ENCODE measurements at regions not wholly inside any gene's neighbourhood (a gene's known extent, or its start where the extent isn't known, plus 50 kb on each side); places are given as distances from the start of the nearest gene placed in this dataset.

DNA sequence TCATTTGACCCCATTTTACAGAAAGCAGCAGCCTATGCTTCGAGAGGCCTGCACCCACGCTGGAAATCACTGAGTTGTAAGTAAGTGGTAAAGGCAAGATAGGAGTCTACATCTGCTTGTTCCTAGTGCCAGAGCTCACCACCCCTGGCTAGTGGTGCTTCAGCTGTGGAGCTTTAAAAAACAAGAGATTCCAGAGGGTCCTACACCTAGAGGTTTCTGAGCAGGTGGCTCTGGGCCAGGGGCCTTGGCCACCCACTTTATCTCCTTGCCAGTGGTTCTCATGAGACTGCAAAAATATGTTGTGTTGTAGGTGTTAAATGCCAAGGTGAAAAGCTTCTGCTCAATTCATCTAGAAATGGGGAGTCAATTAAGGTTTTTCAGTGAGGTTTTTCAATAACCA is 60.0 kb upstream of the SERTAD2 start:
- H3K4me3 ChIP-seq: no peak overlapping the region
- no peak overlapping the region for H3K27ac ChIP-seq
- ATAC-seq (no peak), DNase-seq (no peak)
- no peaks in the 10 kb centered on the region for H3K27me3 ChIP-seq
- H3K36me3 ChIP-seq: no peaks in the 10 kb centered on the region
- TF ChIP-seq, protein P1, sequence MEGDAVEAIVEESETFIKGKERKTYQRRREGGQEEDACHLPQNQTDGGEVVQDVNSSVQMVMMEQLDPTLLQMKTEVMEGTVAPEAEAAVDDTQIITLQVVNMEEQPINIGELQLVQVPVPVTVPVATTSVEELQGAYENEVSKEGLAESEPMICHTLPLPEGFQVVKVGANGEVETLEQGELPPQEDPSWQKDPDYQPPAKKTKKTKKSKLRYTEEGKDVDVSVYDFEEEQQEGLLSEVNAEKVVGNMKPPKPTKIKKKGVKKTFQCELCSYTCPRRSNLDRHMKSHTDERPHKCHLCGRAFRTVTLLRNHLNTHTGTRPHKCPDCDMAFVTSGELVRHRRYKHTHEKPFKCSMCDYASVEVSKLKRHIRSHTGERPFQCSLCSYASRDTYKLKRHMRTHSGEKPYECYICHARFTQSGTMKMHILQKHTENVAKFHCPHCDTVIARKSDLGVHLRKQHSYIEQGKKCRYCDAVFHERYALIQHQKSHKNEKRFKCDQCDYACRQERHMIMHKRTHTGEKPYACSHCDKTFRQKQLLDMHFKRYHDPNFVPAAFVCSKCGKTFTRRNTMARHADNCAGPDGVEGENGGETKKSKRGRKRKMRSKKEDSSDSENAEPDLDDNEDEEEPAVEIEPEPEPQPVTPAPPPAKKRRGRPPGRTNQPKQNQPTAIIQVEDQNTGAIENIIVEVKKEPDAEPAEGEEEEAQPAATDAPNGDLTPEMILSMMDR (IDR thresholded peaks at IDR 0.05): no peak
- H3K9me3 ChIP-seq: no peaks in the 10 kb centered on the region
- WGBS (ENCODE audit: insufficient coverage, low coverage, low lambda C conversion rate, missing lambda C conversion rate): 94% methylated on average over 2 of the region's 2 CpGs
- intact Hi-C loops (cut with DNase I): no loop called here
- peaks cover 0 to 8% (median 0%) of the 10 kb centered on the region in 4 donors for H3K4me1 ChIP-seq

DNA sequence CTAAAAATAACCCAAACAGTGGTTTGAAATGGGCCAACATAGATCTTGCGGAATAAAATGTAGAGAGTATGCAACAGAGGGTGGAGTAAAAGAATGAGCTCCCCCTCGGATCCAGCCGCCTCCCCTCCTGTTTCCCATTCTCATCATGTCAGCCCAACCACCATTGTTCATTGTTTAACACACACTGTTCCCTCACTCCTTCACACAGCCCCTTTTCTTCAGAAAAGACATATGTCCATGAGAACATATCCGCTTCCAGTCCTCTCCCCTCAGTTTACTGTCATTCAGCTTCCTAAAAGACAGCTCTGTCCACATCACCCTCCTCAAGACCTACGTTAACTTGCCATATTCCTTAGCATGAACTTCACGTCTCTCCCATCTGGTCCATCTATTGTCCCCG is 62.9 kb upstream of the SERTAD2 start:
- Histone ChIP-seq H3K4me3 (no peak overlapping the region), H3K36me3 (no peaks in the 10 kb centered on the region), H3K4me1 (peaks cover 0 to 10% (median 0%) of the 10 kb centered on the region in 4 donors), H3K27ac (no peak overlapping the region), H3K27me3 (no peaks in the 10 kb centered on the region), H3K9me3 (no peaks in the 10 kb centered on the region)
- TF ChIP-seq, protein P1 (IDR thresholded peaks at IDR 0.05): no peak
- TF ChIP-seq POLR2A (IDR thresholded peaks at IDR 0.05): no peak
- DNase-seq (no peak), ATAC-seq (no peak)
- 95% methylated on average over 7 of the region's 7 CpGs for WGBS (ENCODE audit: insufficient coverage, low coverage, low lambda C conversion rate, missing lambda C conversion rate)
- intact Hi-C loops (cut with DNase I): no loop called here

DNA sequence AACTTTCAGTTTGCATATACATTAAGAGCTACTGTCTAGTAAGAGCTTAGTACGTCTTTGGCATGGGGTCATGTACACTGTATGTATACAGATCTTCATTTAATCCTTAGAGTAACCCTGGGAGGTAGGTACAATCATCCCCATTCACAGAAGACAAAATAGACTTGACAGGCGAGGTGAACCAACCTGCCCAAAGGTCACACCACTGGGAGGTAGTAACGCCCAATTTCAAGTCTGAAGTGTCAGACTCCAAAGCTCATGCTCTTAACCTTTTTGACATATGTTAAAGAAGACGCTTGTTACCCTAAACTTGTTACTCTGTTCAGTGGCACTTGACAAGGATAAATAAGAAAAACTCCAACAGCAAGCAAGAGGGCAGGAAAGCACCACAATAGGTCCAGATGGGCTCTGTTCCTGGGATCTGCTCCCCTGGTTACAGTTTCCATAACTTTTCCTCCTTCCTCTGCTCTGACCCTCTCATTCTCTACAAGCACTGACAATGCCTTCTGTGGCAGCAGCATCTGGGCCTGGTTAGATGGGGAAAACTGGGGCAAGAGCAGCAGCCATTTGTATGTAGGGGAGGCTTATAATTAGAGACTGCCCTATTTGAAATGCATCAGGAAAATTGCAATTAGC is 64.7 kb upstream of the SERTAD2 start:
- peaks cover 0 to 10% (median 0%) of the 10 kb centered on the region in 4 donors for H3K4me1 ChIP-seq
- TF ChIP-seq, protein P1 (IDR thresholded peaks at IDR 0.05): no peak
- no peak for TF ChIP-seq POLR2A (IDR thresholded peaks at IDR 0.05)
- intact Hi-C loops (cut with DNase I): no loop called here
- no peaks in the 10 kb centered on the region for H3K9me3 ChIP-seq
- peak; percentile 71 to 80 (median 76) for ATAC-seq
- H3K27me3 ChIP-seq: no peaks in the 10 kb centered on the region
- DNase-seq: no peak
- H3K36me3 ChIP-seq: no peaks in the 10 kb centered on the region
- no peak overlapping the region for H3K27ac ChIP-seq
- H3K4me3 ChIP-seq: no peak overlapping the region
- 61% methylated on average over 4 of the region's 4 CpGs for WGBS (ENCODE audit: insufficient coverage, low coverage, low lambda C conversion rate, missing lambda C conversion rate)

DNA sequence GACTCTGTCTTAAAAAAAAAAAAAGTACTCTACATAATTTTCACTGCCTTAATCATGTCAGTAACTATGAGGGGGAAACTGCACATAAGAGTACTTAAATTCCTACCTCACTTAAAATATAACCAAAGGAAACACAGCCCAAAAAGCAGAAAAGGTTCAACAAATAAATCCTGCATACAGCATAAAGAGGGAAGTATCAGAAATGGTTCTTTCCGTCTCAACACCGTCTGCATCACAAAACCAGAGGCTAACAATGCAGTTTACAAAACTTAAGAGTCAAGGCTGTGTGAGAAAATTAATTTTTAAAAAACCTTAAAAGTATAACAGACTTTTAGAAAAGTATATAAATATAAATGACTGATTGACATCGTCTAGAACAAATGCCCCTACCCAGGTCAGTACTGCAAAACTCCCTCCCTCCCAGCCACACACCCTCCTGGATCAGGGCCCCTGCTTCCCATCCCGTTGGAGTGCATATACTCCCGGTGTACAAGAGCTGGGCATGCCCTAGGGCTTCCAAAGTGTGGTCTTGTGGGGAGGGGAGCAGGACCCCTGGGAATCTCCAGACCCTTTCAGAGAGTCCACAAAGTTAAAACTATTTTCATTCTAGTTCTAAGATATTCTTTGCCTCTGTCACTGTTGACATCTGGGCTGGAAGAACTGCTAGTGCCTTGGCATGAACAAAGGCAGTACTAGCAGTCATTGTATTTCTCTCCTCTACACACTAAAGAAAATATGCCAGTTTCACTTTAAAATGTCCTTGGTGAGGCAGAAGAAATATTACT is 67.0 kb upstream of the SERTAD2 start:
- H3K4me1 ChIP-seq: peaks cover 0 to 10% (median 0%) of the 10 kb centered on the region in 4 donors
- intact Hi-C loops (cut with DNase I): no loop called here
- no peaks in the 10 kb centered on the region for H3K36me3 ChIP-seq
- TF ChIP-seq, protein P1 (IDR thresholded peaks at IDR 0.05): no peak
- TF ChIP-seq POLR2A (IDR thresholded peaks at IDR 0.05): no peak
- H3K4me3 ChIP-seq: no peak overlapping the region
- 48% methylated on average over 5 of the region's 5 CpGs for WGBS (ENCODE audit: insufficient coverage, low coverage, low lambda C conversion rate, missing lambda C conversion rate)
- H3K27ac ChIP-seq: no peak overlapping the region
- no peaks in the 10 kb centered on the region for H3K9me3 ChIP-seq
- ATAC-seq: peak in 1 of 4 donors; percentile 26
- no peaks in the 10 kb centered on the region for H3K27me3 ChIP-seq
- DNase-seq: no peak

Measured in right lobe of liver (tissue), 6 donors.